Muscle of arm (tissue), 1 donor: ENCODE measurements at regions not wholly inside any gene's neighbourhood (a gene's known extent, or its start where the extent isn't known, plus 50 kb on each side); places are given as distances from the start of the nearest gene placed in this dataset.
"Not testable (repeated sequence)": the region's sequence is repeated elsewhere in the genome, so short reads cannot be mapped to it uniquely, and the experiment has no call there.

Source experiments
- DNase-seq: peaks from one replicate; pipeline ENCODE4 v3.0.0-alpha.2; 2013

DNA sequence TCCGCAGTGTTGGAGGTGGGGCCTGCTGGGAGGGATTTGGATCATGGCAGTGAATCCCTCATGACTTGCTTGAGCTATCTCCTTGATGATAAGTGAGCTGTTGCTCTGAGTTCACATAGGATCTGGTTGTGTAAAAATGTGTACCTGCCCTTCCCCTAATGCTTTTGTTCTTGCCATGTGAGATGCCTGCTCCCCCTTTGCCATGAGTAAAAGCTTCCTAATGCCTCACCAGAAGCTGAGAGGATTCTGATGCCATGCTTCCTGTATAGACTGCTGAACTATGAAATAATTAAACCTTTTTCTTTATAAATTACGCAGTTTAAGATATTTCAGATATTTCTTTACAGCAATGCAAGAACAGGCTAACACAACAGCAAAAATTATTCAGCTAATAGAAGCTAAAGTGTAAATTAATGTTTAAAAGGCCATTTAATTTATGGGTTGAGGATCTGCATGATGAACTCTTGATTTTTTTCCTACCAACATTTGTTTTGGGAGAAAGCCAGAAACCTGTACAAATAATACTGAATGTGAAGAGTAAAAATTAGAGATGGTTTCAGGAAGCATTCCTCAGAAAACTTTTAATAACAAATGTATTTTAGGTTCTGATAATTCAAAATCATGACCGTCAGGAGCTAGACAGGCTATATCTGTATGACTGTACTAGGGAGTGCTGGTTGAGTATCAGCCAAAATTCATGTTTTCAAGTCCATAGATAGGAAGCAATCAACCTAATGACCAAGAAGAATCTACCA lies 177.5 kb upstream of the GRIA4 start:
- DNase-seq: no peak

- no peak for DNase-seq
These were observed 180.6 kb upstream of the GRIA4 start for GRCh38 chr11:105429096-105429910.

DNA sequence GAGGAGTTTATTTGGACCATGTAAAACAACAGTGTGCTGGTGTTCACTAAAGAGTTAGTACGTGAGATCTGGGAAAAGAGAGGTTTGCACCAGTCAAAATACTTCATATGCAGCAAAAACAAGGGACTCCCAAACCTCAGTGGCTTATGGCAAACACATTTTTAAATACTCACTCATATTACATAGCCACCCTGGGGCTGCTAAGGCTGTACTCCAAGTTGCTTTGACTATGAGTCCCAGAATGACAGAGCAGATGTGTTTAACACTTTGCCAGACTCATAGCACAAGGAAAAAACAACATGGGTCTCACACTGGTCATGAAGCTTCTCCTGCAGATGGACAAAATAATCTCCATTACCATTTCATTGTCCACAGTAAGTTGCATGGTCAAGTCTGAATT lies 202.8 kb upstream of the GRIA4 start:
- DNase-seq: no peak

DNA sequence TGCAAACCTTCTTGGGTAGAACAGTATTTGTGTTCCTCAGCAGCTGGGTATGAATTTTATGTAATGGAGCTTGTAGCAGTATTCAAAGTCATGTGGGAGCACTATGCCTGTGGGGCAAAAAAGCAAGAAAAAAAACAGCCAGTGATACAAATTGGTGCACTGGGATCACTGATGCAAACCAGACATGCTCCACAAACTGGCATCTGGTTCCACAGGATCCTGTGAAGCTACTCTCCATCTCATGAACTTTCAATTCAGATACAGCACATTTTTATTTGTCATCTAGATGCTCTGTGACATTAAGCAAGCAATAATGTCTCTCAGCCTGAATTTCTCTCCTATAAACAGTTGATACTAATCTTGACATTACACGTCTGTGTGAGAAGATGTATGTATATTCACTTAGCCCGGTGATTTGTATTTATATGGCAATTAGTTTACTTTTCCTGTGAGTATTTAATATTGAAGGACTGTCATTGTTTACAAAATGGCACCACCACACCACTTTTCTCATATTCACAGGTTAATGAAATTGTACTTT lies 208.5 kb upstream of the GRIA4 start:
- no peak for DNase-seq

DNA sequence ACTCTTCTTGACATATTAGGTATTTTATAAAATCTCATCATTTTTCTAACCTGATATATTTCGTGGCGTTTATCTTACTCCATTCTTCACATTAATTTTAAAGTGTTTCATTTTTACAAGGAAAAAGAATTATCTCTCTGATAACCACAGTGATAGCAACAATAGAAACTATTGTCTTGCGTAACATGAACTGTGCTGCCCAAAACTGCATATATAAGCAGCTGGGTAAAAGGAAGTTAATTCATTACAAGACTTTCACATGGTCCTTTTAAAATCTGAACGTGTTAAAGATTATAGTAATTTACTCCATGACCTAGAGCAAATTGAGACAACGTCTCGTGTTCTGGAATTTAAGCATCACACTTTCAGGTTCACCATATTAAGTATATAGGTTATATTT lies 210.4 kb upstream of the GRIA4 start:
- DNase-seq: no peak

GRCh38 chr11:105398636-105399035 lies 211.2 kb upstream of the GRIA4 start:
- no peak for DNase-seq

DNA sequence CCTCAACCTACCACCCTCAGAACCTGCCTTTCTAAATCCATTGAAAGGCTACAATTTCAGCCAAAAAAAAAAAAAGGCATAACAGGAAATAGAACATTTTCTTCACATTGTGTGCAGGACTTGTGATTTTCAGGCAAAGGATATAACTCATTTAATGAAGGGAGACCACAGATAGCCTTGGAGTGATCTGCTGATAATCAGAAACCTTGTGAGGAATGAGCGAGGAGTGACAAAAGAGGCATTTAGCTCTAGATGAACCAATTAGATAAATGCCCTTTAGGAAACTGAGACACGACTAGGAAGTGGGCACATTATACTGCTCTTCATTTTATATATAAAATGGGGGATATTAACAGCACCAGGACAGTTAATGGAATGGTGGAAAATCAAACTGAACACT lies 216.5 kb upstream of the GRIA4 start:
- DNase-seq: no peak

- no peak for DNase-seq
These were observed 217.3 kb upstream of the GRIA4 start for GRCh38 chr11:105392556-105392955.

- DNase-seq: no peak
These were observed 219.9 kb upstream of the GRIA4 start for GRCh38 chr11:105389952-105390351.

DNA sequence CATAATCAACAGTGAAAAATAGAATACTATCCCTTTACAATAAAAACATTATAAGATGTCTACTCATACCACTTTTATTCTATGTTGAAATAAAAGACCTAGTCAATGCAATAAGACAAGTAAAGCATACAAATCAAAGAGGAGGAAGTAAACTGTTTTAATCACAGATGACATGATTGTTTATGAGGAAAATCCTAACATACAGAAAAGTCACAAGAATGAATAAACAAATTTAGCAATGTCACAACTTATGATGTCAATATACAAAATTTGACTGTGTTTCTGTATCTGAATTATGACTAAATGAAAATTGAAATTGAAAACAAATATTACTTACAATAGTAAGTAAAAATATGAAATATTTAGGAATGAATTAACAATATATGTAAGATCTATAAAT lies 221.9 kb upstream of the GRIA4 start:
- no peak for DNase-seq

- no peak for DNase-seq
These were observed 227.9 kb upstream of the GRIA4 start for GRCh38 chr11:105381941-105382340.

DNA sequence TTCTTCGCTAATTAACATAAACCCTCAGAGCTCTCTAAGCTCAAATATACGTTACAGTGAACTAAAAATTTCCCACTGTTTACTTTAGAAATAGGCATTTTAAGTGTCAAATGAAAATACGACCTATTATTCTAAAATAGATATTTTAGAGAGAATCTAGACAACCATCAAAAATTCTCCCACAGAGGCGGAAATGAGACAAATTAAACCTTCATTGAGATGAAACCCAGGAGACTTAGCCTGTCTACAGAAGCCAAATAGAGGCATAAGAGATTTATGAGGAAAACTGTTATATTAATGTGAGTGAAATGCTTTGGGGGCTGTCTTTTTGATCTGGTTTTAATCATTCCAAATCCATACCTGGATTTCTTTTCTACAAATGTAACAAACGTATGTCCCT lies 232.0 kb upstream of the GRIA4 start:
- DNase-seq: no peak

- no peak for DNase-seq
These were observed 232.6 kb upstream of the CARD18 start for GRCh38 chr11:105372206-105372605.

DNA sequence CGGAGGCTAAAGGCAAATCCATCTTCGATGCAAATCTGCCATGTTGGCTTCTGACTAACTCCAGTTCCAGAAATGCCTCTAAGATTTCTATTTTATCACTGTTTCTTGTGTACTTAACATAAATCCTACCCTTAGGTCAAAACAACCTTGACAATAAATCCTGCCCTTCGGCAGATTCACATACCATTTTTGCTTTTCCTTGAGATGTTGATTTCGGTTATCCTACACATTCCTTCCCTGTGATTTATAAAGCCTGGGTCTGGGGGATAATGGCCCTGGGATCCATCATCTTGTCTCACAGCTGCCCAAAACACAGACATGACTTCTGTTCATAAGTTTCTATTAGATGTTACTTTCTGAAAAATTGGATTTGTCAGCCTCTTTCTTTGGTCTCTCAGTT lies 231.7 kb upstream of the CARD18 start:
- no peak for DNase-seq

- no peak for DNase-seq
These were observed 229.1 kb upstream of the CARD18 start for GRCh38 chr11:105368711-105369110.

- no peak for DNase-seq
These were observed 227.6 kb upstream of the CARD18 start for GRCh38 chr11:105367129-105367528.

DNA sequence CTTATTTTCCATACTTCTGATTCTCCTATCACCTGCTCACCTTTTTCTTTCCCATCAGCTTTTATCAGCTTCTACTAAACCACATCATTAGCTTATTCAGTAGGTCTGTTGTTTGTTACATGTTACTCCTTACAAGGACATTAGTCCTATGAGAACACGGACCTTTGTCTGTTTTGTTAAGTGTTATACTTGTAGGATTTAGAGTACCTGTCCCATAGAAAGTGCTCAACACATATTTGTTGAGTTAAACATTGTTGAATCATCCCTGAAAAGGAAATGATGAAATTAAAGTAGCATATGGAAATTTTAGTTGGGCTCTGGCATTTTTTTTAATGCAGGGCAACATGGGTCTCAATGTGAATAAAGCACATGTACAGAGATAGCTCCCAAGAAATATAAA lies 222.1 kb upstream of the CARD18 start:
- DNase-seq: no peak

- no peak for DNase-seq
These were observed 218.2 kb upstream of the CARD18 start for GRCh38 chr11:105357764-105358163.

GRCh38 chr11:105357146-105357545 lies 217.6 kb upstream of the CARD18 start:
- no peak for DNase-seq

DNA sequence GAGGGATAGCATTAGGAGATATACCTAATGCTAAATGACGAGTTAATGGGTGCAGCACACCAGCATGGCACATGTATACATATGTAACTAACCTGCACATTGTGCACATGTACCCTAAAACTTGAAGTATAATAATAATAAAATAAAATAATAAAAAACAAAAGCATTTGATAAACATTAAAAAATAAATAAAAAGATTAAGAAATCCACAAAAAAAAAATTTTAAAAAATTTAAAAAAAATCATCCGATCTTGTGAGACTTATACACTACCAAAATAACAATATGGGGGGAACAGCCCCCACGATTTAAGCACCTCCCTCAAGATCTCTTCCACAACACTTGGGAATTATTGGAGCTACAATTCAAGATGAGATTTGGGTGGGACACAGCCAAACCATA lies 210.3 kb upstream of the CARD18 start:
- DNase-seq: not testable (repeated sequence)

- no peak for DNase-seq
These were observed 205.4 kb upstream of the CARD18 start for GRCh38 chr11:105344938-105345337.

GRCh38 chr11:105334025-105334714 lies 194.6 kb upstream of the CARD18 start:
- DNase-seq: no peak

- DNase-seq: no peak
These were observed 193.6 kb upstream of the CARD18 start for GRCh38 chr11:105333153-105333552.
